H9 (cell line): ENCODE measurements at regions not wholly inside any gene's neighbourhood (a gene's known extent, or its start where the extent isn't known, plus 50 kb on each side); places are given as distances from the start of the nearest gene placed in this dataset.

Source experiments
- DNase-seq: peaks from one replicate; pipeline ENCODE4 v3.0.0-alpha.2; 2017
- H2AFZ ChIP-seq: one replicate; pipeline ENCODE4 v1.6.1; 2013; ENCODE audit warnings: mild to moderate bottlenecking, low read length, control low read depth, moderate library complexity
- H2AK5ac ChIP-seq: 2 replicates; pipeline ENCODE4 v1.6.1; 2013; ENCODE audit warnings: low read length, control low read depth, mixed read lengths; ENCODE audit not compliant: insufficient read length
- H2BK120ac ChIP-seq: one replicate; pipeline ENCODE4 v1.6.1; 2013; ENCODE audit warnings: low read depth, mild to moderate bottlenecking, low read length, control low read depth, inconsistent platforms; ENCODE audit not compliant: poor library complexity, severe bottlenecking
- H2BK12ac ChIP-seq: 2 replicates; pipeline ENCODE4 v1.6.1; 2013; ENCODE audit warnings: low read length, control low read depth, mixed read lengths, low read depth; ENCODE audit not compliant: insufficient read length
- H2BK15ac ChIP-seq: 2 replicates; pipeline ENCODE4 v1.6.1; 2013; ENCODE audit warnings: low read depth, low read length, control low read depth
- H2BK20ac ChIP-seq: one replicate; pipeline ENCODE4 v1.6.1; 2013; ENCODE audit warnings: low read depth, mild to moderate bottlenecking, low read length, control low read depth, inconsistent platforms; ENCODE audit not compliant: poor library complexity, severe bottlenecking
- H2BK5ac ChIP-seq: 2 replicates; pipeline ENCODE4 v1.6.1; 2013; ENCODE audit warnings: low read length, control low read depth, mixed read lengths; ENCODE audit not compliant: insufficient read length
- H3K14ac ChIP-seq: 2 replicates; pipeline ENCODE4 v1.6.1; 2013; ENCODE audit warnings: low read length, control low read depth; ENCODE audit not compliant: insufficient read depth
- H3K18ac ChIP-seq: 2 replicates; pipeline ENCODE4 v1.6.1; 2013; ENCODE audit warnings: low read depth, mild to moderate bottlenecking, mixed read lengths, low read length, control low read depth; ENCODE audit not compliant: insufficient read length
- H3K23ac ChIP-seq: 2 replicates; pipeline ENCODE4 v1.6.1; 2013; ENCODE audit warnings: low read length, control low read depth, mixed read lengths, low read depth; ENCODE audit not compliant: insufficient read length
- H3K23me2 ChIP-seq: 2 replicates; pipeline ENCODE4 v1.6.1; 2013; ENCODE audit warnings: low read depth, mild to moderate bottlenecking, mixed read lengths, low read length, control low read depth; ENCODE audit not compliant: insufficient read length, poor library complexity, severe bottlenecking
- H3K27ac ChIP-seq: 2 replicates; pipeline ENCODE4 v1.5.1; 2013; ENCODE audit warnings: low read length, control low read depth, mixed read lengths, low read depth; ENCODE audit not compliant: insufficient read length
- H3K27me3 ChIP-seq: 2 replicates; pipeline ENCODE4 v1.6.1; 2013; ENCODE audit warnings: low read length, control low read depth, inconsistent platforms; ENCODE audit not compliant: insufficient read depth
- H3K4ac ChIP-seq: 2 replicates; pipeline ENCODE4 v1.6.1; 2013; ENCODE audit warnings: low read depth, mild to moderate bottlenecking, control low read depth, inconsistent platforms, low read length, moderate library complexity
- H3K4me1 ChIP-seq: 2 replicates; pipeline ENCODE4 v1.6.1; 2013; ENCODE audit warnings: low read length, control low read depth, inconsistent platforms; ENCODE audit not compliant: insufficient read depth
- H3K4me2 ChIP-seq: 2 replicates; pipeline ENCODE4 v1.6.1; 2013; ENCODE audit warnings: low read length, control low read depth, mixed read lengths; ENCODE audit not compliant: insufficient read length, insufficient read depth
- H3K56ac ChIP-seq: 2 replicates; pipeline ENCODE4 v1.6.1; 2013; ENCODE audit warnings: low read depth, mild to moderate bottlenecking, mixed read lengths, low read length, control low read depth; ENCODE audit not compliant: insufficient read length
- H3K79me1 ChIP-seq: 2 replicates; pipeline ENCODE4 v1.6.1; 2013; ENCODE audit warnings: low read depth, mild to moderate bottlenecking, moderate library complexity, low read length, control low read depth, inconsistent platforms; ENCODE audit not compliant: insufficient read depth, poor library complexity, severe bottlenecking
- H3K79me2 ChIP-seq: 2 replicates; pipeline ENCODE4 v1.6.1; 2013; ENCODE audit warnings: low read length, control low read depth, inconsistent platforms; ENCODE audit not compliant: insufficient read depth
- H3K9ac ChIP-seq: 2 replicates; pipeline ENCODE4 v1.6.1; 2013; ENCODE audit warnings: low read length, control low read depth, mixed read lengths; ENCODE audit not compliant: insufficient read length; ENCODE audit errors: extremely low read depth
- H3K9me3 ChIP-seq: one replicate; pipeline ENCODE4 v1.6.1; 2013; ENCODE audit warnings: low read depth, low read length, inconsistent platforms; ENCODE audit not compliant: control insufficient read depth
- H3T11ph ChIP-seq: one replicate; pipeline ENCODE4 v1.6.1; 2013; ENCODE audit warnings: mild to moderate bottlenecking, low read length, control low read depth, inconsistent platforms
- H4K20me1 ChIP-seq: one replicate; pipeline ENCODE4 v1.6.1; 2013; ENCODE audit not compliant: control insufficient read depth, insufficient read length, insufficient read depth
- H4K5ac ChIP-seq: 2 replicates; pipeline ENCODE4 v1.6.1; 2013; ENCODE audit warnings: low read depth, mild to moderate bottlenecking, mixed read lengths, low read length, control low read depth; ENCODE audit not compliant: insufficient read length
- H4K8ac ChIP-seq: replicated peaks from 2 replicates; pipeline ENCODE4 v1.6.1; 2013; ENCODE audit warnings: low read length, control low read depth, mixed read lengths, low read depth; ENCODE audit not compliant: insufficient read length
- H4K91ac ChIP-seq: 2 replicates; pipeline ENCODE4 v1.6.1; 2013; ENCODE audit warnings: low read depth, mild to moderate bottlenecking, moderate library complexity, mixed read lengths, low read length, control low read depth; ENCODE audit not compliant: insufficient read length
- H3K27ac Mint-ChIP-seq, 3 experiments: 2 replicates in 2 of 3; 3 replicates in 1 of 3; pipeline ENCODE4 v1.8.0; 2020 to 2021; ENCODE audit warnings: mixed read lengths in 3 of 3, mild to moderate bottlenecking in 1 of 3, moderate library complexity in 1 of 3
- H3K27me3 Mint-ChIP-seq: 2 replicates; pipeline ENCODE4 v1.8.0; 2021; ENCODE audit warnings: low read depth, mild to moderate bottlenecking, moderate library complexity, mixed read lengths
- H3K36me3 Mint-ChIP-seq, 3 experiments: 2 replicates in 2 of 3; 3 replicates in 1 of 3; pipeline ENCODE4 v1.8.0; 2020 to 2021; ENCODE audit warnings: low read depth in 3 of 3, mixed read lengths in 3 of 3; ENCODE audit not compliant: insufficient read depth in 1 of 3
- H3K4me1 Mint-ChIP-seq, 2 experiments: 2 replicates each; pipeline ENCODE4 v1.8.0; 2020; ENCODE audit warnings: mixed read lengths in 2 of 2
- H3K4me3 Mint-ChIP-seq, 2 experiments: 2 replicates in 1 of 2; 3 replicates in 1 of 2; pipeline ENCODE4 v1.8.0; 2020 to 2021; ENCODE audit warnings: mild to moderate bottlenecking in 2 of 2, mixed read lengths in 2 of 2, moderate library complexity in 1 of 2
- H3K9me3 Mint-ChIP-seq, 2 experiments: 2 replicates in 1 of 2; 3 replicates in 1 of 2; pipeline ENCODE4 v1.8.0; 2020; ENCODE audit warnings: mild to moderate bottlenecking in 2 of 2, mixed read lengths in 2 of 2, moderate library complexity in 1 of 2
- CTCF ChIP-seq: fragments of 200-600 bp; sonication (generic); conservative IDR thresholded peaks from 3 replicates; pipeline ENCODE4 v1.8.0; 2021; ENCODE audit warnings: antibody characterized with exemption, mild to moderate bottlenecking
- WGBS: extraction: QIAGEN DNeasy Blood & Tissue Kit; methylation state at CpG from one replicate; pipeline ENCODE4 v1.1.7; 2013; ENCODE audit warnings: missing lambda C conversion rate, low lambda C conversion rate, mixed read lengths; ENCODE audit not compliant: insufficient read length; ENCODE audit errors: extremely low coverage; 5-methylcytosine and 5-hydroxymethylcytosine counted together

GRCh38 chr10:9296190-9296589 lies 1241.7 kb downstream of the GATA3 start:
- no peak overlapping the region for H3K27ac Mint-ChIP-seq
- H3K4me1 Mint-ChIP-seq, result no peaks in the 10 kb centered on the region; a peak in 1 of 4 replicates
- no peaks in the 10 kb centered on the region for H3K27me3 ChIP-seq
- no peak overlapping the region for H2AFZ ChIP-seq
- no peak overlapping the region for H2AK5ac ChIP-seq
- H3K27ac ChIP-seq, result no peak overlapping the region
- H3K4me2 ChIP-seq, result no peak overlapping the region
- H3K9ac ChIP-seq, result no peak overlapping the region
- no peak overlapping the region for H3K4me3 Mint-ChIP-seq
- H4K5ac ChIP-seq, result no peak overlapping the region
- no peak overlapping the region for H3K23ac ChIP-seq
- no peak overlapping the region for H3K18ac ChIP-seq
- no peak overlapping the region for H3K56ac ChIP-seq
- H3K23me2 ChIP-seq, result no peaks in the 10 kb centered on the region
- H4K91ac ChIP-seq, result no peak overlapping the region
- H2BK5ac ChIP-seq, result no peak overlapping the region
- no peaks in the 10 kb centered on the region for H4K20me1 ChIP-seq
- no peak for TF ChIP-seq CTCF
- no peak overlapping the region for H2BK15ac ChIP-seq
- WGBS, result no CpG with 5 or more reads among the region's 4 CpGs
- no peak overlapping the region for H3K14ac ChIP-seq
- no peaks in the 10 kb centered on the region for H3K9me3 Mint-ChIP-seq
- no peak for DNase-seq
- H2BK12ac ChIP-seq, result no peak overlapping the region
- H2BK120ac ChIP-seq, result no peak overlapping the region
- peaks cover 4% of the 10 kb centered on the region for H3K4me1 ChIP-seq
- no peaks in the 10 kb centered on the region for H3K9me3 ChIP-seq
- no peak overlapping the region for H4K8ac ChIP-seq
- no peak overlapping the region for H3T11ph ChIP-seq
- no peaks in the 10 kb centered on the region for H3K79me1 ChIP-seq
- H3K4ac ChIP-seq, result no peak overlapping the region
- H3K36me3 Mint-ChIP-seq, result no peaks in the 10 kb centered on the region
- no peaks in the 10 kb centered on the region for H3K79me2 ChIP-seq
- H3K27me3 Mint-ChIP-seq, result no peaks in the 10 kb centered on the region
- H2BK20ac ChIP-seq, result no peak overlapping the region
